GM18502 (cell line): ENCODE measurements at regions not wholly inside any gene's neighbourhood (a gene's known extent, or its start where the extent isn't known, plus 50 kb on each side); places are given as distances from the start of the nearest gene placed in this dataset.
"Not testable (repeated sequence)": the region's sequence is repeated elsewhere in the genome, so short reads cannot be mapped to it uniquely, and the experiment has no call there.

Source experiments
- ATAC-seq: cut with Tn5 transposase; IDR thresholded peaks from one replicate; pipeline ENCODE4 v1.9.1; 2021; ENCODE audit warnings: mild to moderate bottlenecking; ENCODE audit not compliant: unreplicated experiment, poor library complexity

DNA sequence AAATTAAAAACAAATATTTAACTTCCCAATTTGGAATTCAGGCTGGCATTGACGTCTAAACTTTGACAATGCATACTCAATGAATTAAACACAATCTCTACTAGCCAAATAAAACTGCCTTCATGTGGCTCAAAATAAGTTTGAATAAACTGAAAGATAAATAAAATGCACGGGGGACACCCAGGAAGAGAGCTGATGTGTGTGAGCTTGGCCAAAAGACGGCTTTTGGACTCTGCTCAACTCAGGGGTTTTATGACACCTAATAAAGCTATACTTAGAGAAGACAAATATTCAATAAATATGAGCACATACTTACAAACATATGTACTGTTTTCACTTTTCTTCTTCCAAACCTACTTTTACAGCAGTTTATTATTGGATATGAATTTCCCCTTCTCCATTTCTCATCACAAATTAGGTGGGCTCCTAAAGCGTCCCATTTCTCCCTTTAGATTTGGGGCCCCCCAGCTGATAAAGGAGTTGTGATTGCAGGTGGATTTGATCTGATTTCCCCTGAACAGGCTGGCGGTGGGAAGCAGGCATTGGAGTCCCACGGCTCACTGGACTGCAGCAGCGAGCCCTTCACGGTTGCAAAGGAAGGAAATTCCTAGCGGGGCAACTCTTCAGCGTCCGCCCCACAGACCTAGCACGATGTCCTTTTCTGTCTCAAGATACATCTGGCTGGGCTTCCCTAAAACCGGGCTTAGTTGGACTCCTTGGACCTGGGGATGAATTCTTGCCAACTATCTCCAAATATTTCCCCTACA is 79.6 kb downstream of the INSIG1 start:
- no peak for ATAC-seq

GRCh38 chr7:155377838-155378579 is 79.9 kb upstream of the EN2 start:
- ATAC-seq = no peak

DNA sequence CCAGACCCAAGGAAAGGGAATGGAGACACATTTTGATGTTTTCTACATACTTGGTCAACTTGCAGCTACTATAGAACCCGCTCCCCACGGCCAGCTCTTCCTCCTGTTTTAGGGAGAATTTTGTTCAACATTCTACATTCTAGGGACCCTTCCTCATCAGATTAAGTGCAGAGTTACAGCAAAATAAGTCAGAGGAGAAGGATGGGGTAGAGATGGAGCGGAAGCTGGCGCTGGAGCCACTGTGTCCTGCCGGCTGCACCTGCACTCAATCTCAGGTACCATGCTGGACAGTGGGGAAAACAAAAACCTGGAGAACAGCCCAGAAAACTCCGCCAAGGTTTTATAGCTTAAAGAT is 79.4 kb upstream of the EN2 start:
- no peak for ATAC-seq

GRCh38 chr7:155378959-155379871 is 78.7 kb upstream of the EN2 start:
- ATAC-seq = no peak

- peak; percentile 84 for ATAC-seq
These were observed 77.6 kb upstream of the EN2 start for GRCh38 chr7:155380221-155380861.

DNA sequence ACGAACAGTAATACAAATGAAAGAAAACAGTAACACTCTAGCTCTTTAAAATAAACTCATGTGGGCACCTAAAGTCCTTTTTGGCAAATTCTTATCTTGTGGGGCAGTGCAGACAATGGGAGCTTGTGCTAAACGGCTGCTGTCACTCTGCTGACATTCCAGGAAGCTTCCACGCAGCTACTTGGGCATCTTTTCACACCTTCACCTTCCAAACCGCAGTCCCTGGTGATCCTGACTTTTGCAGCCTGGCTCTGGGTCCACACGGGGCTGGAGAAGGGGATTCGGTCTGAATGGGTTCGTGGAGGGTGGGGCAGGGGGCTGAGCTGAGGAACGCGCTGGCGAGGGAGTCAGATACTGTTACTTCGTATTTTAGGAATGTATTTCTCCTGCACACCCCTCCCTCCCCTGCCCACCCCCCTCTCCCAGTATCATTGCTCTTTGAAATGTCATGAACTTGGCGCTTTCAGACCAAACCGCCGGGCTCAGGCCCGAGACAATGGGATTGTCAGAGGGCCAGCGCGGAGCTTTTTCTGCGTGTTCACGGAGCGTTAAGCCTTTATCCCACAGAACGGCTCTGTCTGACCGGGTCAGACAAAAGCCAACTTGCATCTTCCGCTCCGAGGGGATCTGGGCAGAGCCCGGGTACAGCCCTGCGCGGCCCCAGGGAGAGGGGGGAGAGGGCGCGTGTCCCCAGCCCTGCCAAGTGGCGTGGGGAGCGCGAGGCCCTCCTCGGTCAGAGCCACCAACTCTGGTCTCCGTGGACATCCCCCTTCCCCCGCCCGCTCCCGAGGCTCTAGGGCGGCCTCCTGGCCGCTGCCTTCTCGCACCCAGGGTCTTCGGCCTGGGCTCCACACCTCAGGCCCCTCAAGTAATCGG is 76.7 kb upstream of the EN2 start:
- no peak for ATAC-seq

GRCh38 chr7:155381852-155382801 is 75.8 kb upstream of the EN2 start:
- no peak for ATAC-seq

DNA sequence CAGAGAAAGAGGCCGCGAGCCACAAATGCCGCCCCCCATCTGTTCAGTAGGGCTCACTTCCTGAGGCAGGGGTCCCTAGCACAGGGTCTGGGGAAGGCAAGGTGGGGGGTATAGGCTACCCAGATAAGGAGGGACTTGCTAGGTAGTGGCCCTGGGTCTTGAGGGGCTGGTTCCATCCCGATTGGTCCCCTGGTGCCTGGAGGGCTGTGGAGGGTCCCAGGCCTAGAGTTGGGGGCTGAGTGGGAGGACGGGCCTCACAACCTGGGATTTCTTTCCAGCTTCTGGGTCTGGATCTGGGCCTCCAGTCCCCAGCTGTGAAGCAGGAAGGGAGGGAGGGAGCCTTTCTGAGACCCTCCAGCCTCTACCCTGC is 75.1 kb upstream of the EN2 start:
- no peak for ATAC-seq

DNA sequence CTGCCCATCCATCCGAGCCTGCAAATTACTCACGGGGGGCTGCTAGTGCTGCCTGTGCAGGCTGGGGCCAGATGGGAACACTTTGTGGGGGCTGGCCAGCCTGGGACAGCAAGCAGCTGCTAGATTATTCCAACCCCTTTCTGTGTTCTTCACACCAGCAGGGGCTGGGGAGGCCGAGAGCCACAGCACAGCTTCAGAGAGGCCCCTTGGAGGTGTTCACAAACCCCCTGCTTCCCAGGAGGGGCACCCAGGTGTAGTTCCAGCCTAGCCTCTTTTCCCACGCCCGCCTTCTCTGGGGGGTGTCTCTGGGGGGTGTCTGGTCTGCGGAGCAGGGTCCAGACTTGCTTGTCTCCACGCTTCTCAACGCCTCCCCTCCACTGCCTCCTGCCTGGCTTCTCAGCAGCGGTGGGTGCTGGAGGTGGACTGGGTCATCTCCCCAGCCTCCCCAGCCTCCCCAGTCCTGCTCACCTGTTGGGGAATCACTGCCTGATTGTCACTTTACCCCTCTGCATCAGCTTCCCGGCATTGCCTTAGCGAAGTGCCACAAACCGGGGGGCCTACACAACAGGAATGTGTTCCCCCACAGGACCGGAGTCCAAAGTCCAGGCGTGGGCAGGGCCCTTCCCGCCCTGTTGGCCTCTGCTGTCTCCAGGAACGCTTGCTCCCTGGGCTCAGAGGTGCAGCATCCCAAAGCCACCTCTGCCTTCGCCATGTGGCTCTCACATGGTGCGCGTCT is 74.0 kb upstream of the EN2 start:
- no peak for ATAC-seq

GRCh38 chr7:155384751-155385150 is 73.2 kb upstream of the EN2 start:
- no peak for ATAC-seq

GRCh38 chr7:155385182-155385581 is 72.7 kb upstream of the EN2 start:
- ATAC-seq = not testable (repeated sequence)

DNA sequence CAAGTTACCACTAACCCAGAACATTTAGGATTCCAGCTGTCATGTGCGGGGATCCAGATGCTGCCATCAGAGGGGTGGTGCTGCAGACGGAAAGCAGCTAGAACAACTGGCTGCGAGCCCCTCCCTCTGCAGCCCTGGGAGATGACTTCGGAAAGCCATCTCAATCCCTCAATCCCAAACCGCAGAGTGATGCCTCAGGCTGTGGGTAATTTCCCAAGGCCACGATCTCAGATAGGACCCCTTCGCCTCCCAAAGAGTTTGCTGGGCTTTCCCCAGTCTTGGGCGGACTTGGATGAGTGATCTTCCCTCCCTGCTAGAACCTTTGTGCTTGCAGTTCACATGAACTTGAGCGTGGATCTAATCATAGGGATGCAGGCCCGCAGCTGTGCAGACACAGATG is 71.3 kb upstream of the EN2 start:
- ATAC-seq = no peak

DNA sequence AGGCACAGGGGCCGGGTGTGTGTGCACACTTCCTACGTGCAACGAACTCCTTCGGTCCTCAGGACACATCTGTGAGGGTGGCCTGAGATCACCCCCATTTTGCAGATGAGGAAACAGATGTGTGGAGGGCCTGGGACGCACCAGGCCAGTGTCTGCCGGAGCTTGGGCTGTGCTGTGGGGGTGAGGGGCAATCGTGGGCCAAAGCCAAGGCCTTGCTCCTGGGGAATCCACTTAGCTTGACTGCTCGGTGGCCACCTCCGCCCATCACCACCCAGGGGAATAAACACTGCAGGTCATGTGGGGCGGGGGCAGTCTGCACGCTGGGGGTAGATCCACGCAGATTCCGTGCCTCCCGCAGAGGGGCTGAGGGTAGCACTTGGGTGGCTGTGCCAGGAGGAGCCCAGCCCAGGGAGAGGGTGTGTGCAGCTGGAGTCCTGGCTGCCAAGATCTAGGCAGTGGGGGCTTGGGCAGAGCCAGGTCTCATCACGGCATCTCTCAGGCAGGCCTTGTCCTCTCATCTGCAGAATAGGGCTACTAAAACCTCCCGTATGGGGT is 70.8 kb upstream of the EN2 start:
- no peak for ATAC-seq

DNA sequence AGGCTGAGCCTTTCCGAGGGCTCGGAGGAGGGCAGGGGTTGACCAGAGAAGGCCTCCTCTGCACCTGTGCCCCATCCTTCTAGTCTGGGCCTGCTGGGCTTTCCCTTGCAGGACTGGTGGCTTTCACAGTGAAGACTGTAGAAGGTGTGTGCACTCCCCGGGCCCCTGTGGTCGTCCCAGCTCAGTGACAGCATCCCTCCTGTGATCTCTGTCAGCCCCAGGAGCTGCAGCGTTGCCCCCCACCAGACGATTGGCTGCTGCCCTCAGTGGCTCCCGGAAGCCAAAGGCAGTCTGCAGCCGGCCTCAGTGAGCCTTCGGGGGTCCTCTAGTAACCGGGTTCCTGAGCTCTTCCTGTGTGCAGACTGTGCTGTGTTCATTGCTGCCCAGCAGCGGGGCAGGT is 69.4 kb upstream of the EN2 start:
- no peak for ATAC-seq

DNA sequence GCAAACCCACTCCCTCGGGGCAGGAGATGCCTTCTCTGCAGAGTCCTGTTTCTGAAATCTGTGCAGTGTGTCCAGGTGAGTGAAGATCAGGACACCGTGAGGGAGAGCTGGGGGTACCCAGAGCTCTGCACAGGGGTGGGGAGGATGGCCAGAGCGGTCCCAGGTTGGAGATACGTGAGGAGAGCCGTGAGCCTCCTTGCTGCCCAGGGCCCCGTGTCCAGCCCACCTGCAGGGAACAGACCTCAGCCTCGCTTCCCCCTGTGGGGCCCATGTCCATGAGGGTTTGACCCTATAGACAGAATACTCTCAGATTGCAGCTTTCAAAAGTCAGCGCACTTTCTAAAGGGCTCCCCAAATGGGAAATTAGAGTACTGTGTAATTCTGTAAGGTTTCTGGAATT is 66.5 kb upstream of the EN2 start:
- ATAC-seq = no peak

DNA sequence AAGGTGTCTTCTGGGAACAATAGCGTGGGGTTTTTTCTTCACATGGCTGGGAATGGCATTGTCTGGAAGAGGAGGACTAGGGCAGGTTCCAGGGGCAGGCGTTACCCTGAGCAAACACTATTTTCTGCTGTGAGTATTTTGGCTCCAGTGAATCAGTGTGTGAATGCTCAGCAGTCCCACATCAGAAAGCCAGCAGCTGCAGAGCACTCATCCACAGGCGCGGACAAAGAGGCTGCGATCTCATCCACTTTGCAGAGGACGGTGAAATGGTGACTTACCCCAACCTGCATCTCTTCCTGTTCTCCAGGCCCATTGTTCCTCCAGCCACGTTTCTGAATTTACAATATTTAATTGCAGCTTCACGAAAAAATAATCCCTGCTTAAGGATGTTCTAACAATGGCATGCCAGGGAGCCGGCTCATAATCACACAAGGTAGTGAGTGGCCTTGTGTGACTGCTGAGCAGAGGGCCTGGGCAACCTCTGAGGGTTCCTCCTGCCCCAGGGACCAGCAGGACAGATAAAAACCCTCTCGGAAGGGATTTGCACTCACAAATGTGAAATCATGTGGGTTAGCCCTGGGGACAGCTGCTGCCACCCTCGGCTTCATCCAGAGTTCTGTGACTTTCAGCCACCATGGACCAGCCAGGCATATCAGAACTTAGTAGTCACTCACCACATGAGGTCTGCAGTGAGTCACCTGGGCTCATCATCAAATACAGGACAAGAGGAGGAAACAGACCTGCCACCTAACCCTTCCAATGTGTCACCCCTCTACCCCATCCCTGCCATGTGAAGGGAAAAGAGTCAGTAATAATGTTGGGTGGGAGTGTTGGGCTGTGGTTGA is 65.0 kb upstream of the EN2 start:
- no peak for ATAC-seq

GRCh38 chr7:155394413-155394812 is 63.5 kb upstream of the EN2 start:
- ATAC-seq = no peak
